H7 (cell line): ENCODE measurements at regions not wholly inside any gene's neighbourhood (a gene's known extent, or its start where the extent isn't known, plus 50 kb on each side); places are given as distances from the start of the nearest gene placed in this dataset.

Source experiments
- DNase-seq: peaks from one replicate; pipeline ENCODE4 v3.0.0; 2012
- H3K27me3 ChIP-seq: 2 replicates; pipeline ENCODE4 v1.6.0; 2011; ENCODE audit warnings: mild to moderate bottlenecking, low read length; ENCODE audit not compliant: control insufficient read depth, insufficient read depth
- H3K36me3 ChIP-seq: replicated peaks from 2 replicates; pipeline ENCODE4 v1.5.1; 2011; ENCODE audit warnings: low read length; ENCODE audit not compliant: control insufficient read depth, insufficient read depth
- H3K4me3 ChIP-seq: 2 replicates; pipeline ENCODE4 v1.5.1; 2011; ENCODE audit warnings: low read depth, mild to moderate bottlenecking, control low read depth, low read length, moderate library complexity; ENCODE audit not compliant: insufficient read depth

DNA sequence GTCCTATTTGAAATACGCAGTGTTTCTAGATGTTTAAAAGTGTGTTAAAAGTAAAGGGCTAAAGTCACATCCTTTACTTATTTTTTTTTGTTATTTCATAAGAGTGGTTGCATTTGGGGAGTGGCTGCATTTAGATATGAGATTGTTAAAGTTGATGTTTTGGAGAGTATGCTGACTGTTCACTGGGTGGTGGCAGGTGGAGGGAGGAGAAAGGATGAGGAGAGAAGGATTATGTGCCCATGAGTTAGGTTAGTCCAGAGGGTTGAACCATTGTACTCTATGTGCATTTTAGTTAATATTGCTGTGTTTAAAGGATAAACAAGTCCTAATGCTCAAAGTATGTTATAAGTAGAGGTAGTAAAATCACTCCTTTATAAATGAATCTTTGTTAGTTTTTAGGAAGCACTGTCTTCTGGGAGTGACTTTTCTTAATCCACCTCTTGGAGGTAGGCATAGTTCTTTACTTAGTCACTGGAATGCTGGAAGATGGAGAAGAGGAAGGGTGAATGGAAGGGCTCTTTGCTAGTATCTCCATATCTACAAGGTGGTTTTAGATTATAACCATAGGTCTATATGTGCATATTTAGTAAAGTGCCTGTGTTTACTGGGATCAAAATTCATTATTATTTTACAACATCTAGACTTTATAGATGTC lies 332.3 kb downstream of the NPR3 start:
- Histone ChIP-seq H3K27me3 (no peaks in the 10 kb centered on the region), H3K36me3 (no peaks in the 10 kb centered on the region), H3K4me3 (no peak overlapping the region)
- no peak for DNase-seq

GRCh38 chr5:33046091-33046490 lies 335.0 kb downstream of the NPR3 start:
- H3K27me3 ChIP-seq = no peaks in the 10 kb centered on the region
- no peaks in the 10 kb centered on the region for H3K36me3 ChIP-seq
- no peak overlapping the region for H3K4me3 ChIP-seq
- no peak for DNase-seq

GRCh38 chr5:33048315-33048714 lies 337.2 kb downstream of the NPR3 start:
- Histone ChIP-seq H3K36me3 (no peaks in the 10 kb centered on the region), H3K27me3 (no peaks in the 10 kb centered on the region), H3K4me3 (no peak overlapping the region)
- DNase-seq = no peak

DNA sequence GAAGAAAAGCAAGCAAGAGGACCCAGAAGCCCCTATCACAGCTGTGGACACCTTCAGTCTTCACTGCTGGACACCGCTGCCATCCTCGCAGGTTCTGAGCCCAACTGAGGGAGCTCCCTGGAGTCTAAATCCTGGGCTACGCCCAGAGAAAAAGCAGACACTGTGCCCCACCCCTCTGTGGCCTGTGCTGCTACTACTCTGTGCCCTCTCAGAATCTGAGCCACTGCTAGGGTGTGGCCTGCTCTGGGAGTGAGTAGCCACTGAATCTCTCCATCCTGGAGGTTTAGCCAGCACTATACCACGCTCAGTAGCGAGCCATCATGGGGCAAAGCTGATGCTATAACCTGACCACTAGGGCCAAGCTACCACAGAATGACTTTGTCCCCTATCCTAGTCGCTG lies 338.2 kb downstream of the NPR3 start:
- Histone ChIP-seq H3K4me3 (no peak overlapping the region), H3K36me3 (no peaks in the 10 kb centered on the region), H3K27me3 (no peaks in the 10 kb centered on the region)
- DNase-seq = no peak

- Histone ChIP-seq H3K36me3 (no peaks in the 10 kb centered on the region), H3K4me3 (no peak overlapping the region), H3K27me3 (no peaks in the 10 kb centered on the region)
- DNase-seq = no peak
These were observed 338.7 kb downstream of the NPR3 start for GRCh38 chr5:33049842-33050241.

DNA sequence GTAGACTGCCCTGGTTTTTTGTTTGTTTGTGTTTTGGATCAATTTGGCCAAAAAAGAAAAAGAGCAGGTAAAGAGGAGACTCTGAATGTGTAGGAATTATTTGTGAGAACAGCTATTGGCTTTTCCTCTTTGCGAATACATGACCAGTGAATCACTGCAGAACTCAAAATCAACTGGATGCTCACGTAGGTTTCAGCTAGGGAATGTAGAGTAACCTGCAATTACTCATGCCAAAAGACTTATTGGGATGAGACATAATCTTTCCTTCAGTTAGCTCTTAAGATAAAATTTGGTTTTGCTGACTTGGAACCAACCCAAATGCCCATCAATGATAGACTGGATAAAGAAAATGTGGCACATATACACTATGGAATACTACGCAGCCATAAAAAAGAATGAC lies 348.0 kb downstream of the NPR3 start:
- Histone ChIP-seq H3K4me3 (no peak overlapping the region), H3K36me3 (no peaks in the 10 kb centered on the region), H3K27me3 (no peaks in the 10 kb centered on the region)
- no peak for DNase-seq

- no peak for DNase-seq
- Histone ChIP-seq H3K36me3 (no peaks in the 10 kb centered on the region), H3K27me3 (no peaks in the 10 kb centered on the region), H3K4me3 (no peak overlapping the region)
These were observed 354.0 kb downstream of the NPR3 start for GRCh38 chr5:33065131-33065530.

DNA sequence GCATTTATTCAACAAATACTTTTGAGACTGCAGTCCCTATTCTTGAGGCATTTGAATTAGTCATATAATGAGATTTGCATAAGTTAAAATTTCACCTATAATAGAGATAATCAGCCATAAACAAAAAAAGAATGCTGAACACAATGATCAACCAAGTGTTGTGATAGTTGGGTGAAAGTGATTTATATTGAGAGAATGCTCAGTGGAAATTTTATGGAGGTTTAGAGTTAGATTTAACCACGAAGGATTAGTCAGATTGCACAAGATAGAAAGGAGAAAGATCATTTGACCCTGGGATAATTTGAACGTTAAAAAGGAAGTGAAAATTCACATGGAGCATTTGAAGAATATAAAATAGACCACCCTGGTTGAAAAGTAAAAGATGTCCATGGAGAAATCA lies 356.2 kb downstream of the NPR3 start:
- Histone ChIP-seq H3K36me3 (no peaks in the 10 kb centered on the region), H3K4me3 (no peak overlapping the region), H3K27me3 (no peaks in the 10 kb centered on the region)
- DNase-seq = no peak

GRCh38 chr5:33068786-33069185 lies 357.7 kb downstream of the NPR3 start:
- DNase-seq = no peak
- Histone ChIP-seq H3K27me3 (no peaks in the 10 kb centered on the region), H3K36me3 (no peaks in the 10 kb centered on the region)

DNA sequence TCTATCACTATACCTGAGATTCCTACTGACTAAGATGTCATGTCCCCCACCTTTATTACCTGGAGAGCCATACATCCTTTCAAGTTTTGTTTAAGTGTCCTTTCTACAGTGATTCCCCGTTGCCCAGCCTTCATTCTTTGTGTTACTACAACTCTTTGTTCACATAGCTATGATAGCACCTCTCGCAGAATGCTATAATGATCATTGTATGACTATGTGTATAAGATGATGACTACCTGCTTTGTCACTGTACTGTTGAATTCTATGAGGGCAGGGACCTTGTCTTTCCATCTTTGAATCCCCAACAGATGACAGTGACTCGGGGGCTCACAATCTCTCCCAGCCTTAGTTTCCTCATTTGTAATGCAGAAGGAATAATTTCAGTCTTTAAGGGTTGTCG lies 361.2 kb downstream of the NPR3 start:
- H3K27me3 ChIP-seq = no peaks in the 10 kb centered on the region
- no peak for DNase-seq
- no peak overlapping the region for H3K4me3 ChIP-seq
- no peaks in the 10 kb centered on the region for H3K36me3 ChIP-seq

More at GRCh38 chr5:33068786-33069185, 357.7 kb downstream of the NPR3 start:
- no peak overlapping the region for H3K4me3 ChIP-seq

DNA sequence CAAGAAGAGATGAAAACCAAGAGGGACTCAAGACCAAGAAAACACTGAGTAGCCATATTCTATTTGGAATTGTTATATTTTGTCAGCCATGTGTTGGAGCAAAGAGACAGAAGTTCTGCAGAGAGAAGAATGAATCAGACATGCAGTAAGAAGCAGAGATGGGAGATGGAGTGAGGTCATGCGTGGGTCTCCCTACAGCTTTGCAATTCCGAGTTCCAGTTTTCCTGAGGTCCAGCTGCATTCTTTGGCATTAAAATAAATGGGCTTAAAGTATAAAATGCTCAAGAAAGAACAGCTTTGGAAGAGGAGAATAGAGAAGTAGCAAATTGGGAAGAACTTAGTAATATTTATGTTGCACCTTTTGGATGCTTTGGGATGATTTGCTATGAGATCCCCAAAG lies 361.6 kb downstream of the NPR3 start:
- Histone ChIP-seq H3K36me3 (no peaks in the 10 kb centered on the region), H3K4me3 (no peak overlapping the region), H3K27me3 (no peaks in the 10 kb centered on the region)
- no peak for DNase-seq

DNA sequence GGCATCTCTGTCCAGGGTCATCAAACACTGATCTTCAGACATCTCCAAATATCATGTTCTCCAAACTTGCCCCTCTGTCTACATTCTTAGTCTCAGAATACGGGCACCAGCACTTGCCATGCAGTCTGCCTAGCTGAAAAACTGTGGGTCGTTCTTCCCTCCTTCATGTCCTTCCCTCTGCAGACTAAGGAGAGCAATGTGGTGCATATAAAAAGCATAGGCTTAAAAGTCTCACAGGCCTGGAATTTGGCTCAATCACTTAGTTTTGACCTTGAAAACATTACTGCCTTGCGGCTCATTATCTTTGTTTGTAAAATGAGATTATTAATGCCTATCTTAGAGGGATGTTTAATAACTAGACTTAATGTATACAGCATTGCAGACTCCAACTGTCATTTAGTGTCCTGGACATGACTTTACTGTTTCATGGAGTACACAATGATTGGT lies 362.8 kb downstream of the NPR3 start:
- Histone ChIP-seq H3K27me3 (no peaks in the 10 kb centered on the region), H3K4me3 (no peak overlapping the region), H3K36me3 (no peaks in the 10 kb centered on the region)
- no peak for DNase-seq

GRCh38 chr5:33074548-33074947 lies 363.4 kb downstream of the NPR3 start:
- no peak overlapping the region for H3K4me3 ChIP-seq

GRCh38 chr5:33075731-33076130 lies 364.6 kb downstream of the NPR3 start:
- H3K36me3 ChIP-seq = no peaks in the 10 kb centered on the region
- DNase-seq = no peak

More at GRCh38 chr5:33074548-33074947, 363.4 kb downstream of the NPR3 start:
- DNase-seq = no peak
- Histone ChIP-seq H3K27me3 (no peaks in the 10 kb centered on the region), H3K36me3 (no peaks in the 10 kb centered on the region)

GRCh38 chr5:33079548-33079947 lies 361.2 kb upstream of the TARS1 start:
- no peak for DNase-seq
- Histone ChIP-seq H3K27me3 (no peaks in the 10 kb centered on the region), H3K36me3 (no peaks in the 10 kb centered on the region), H3K4me3 (no peak overlapping the region)

More at GRCh38 chr5:33075731-33076130, 364.6 kb downstream of the NPR3 start:
- H3K4me3 ChIP-seq = no peak overlapping the region
- H3K27me3 ChIP-seq = no peaks in the 10 kb centered on the region

DNA sequence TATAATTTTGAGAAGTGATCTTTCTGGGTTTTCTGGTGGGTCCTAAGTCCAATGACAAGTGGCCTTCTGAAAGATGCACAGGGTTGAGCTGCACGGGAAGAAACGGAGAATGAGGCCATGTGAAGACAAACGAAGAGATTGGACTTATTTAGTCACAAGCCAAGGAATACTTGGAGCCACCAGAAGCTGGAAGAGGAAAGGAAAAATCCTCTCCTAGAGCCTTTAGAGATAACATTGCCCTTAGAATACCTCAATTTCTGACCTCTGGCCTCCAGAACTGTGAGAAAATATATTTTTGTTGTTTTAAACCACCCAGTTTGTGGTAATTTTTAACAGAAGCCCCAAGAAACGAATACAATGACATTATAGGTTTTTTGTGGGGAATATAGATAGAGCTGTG lies 360.5 kb upstream of the TARS1 start:
- DNase-seq = no peak
- Histone ChIP-seq H3K27me3 (no peaks in the 10 kb centered on the region), H3K36me3 (no peaks in the 10 kb centered on the region), H3K4me3 (no peak overlapping the region)
